ENCODE measurements at regions not wholly inside any gene's neighbourhood (a gene's known extent, or its start where the extent isn't known, plus 50 kb on each side); places are given as distances from the start of the nearest gene placed in this dataset.

DNA sequence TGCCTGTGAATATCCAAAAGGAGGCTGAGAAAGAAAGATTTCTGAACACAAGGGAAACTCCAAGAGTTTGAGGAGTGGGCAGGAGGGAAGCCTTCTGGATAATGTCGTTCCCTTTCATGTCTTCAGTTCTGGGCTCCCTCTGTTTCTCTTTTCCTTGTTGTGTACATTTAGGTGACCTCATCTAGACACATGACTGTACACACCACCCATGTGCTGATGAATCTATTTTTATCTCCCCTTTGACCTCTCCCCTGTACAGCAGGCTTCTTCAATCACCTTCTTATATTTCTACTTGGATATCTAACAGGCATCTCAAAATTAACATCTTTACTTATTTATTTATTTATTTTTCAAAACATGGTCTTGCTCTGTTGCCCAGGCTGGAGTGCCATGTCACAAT lies 363.1 kb downstream of the GATA3 start:
- H3K27me3 ChIP-seq (replicated peaks; ENCODE audit: insufficient read depth): no peaks in the 10 kb centered on the region
- no peak overlapping the region for H3K4me2 ChIP-seq (ENCODE audit: unreplicated experiment)
- DNase-seq: no peak
- H3K9ac ChIP-seq: no peak overlapping the region
- H3K4me3 ChIP-seq: no peak overlapping the region
- no peaks in the 10 kb centered on the region for H3K9me2 ChIP-seq (ENCODE audit: insufficient read depth)
- no peaks in the 10 kb centered on the region for H3K79me2 ChIP-seq (ENCODE audit: insufficient read depth)
- H3K36me3 ChIP-seq (ENCODE audit: low read depth): no peaks in the 10 kb centered on the region
- no peaks in the 10 kb centered on the region for H3F3A ChIP-seq (ENCODE audit: insufficient read depth)
- in situ Hi-C loops (cut with MboI): no loop called here
- H2AFZ ChIP-seq: no peak overlapping the region
- H3K9me3 ChIP-seq (ENCODE audit: low read depth): no peaks in the 10 kb centered on the region
- TF ChIP-seq EZH2phosphoT487 (IDR thresholded peaks at IDR 0.05; ENCODE audit: insufficient read depth, low read depth): no peak
- TF ChIP-seq EZH2 (IDR thresholded peaks at IDR 0.05; ENCODE audit: insufficient read depth, poor library complexity, severe bottlenecking): no peak
- H3K4me1 ChIP-seq (ENCODE audit: insufficient read depth): no peaks in the 10 kb centered on the region
- H4K20me1 ChIP-seq (ENCODE audit: insufficient read depth): no peaks in the 10 kb centered on the region
- H3K27ac ChIP-seq: no peak overlapping the region
- 25 to 27% methylated on average over 1 of the region's 1 CpG for WGBS, 2 experiments (ENCODE audit: low coverage in 1 of 2, low lambda C conversion rate in 2 of 2, missing lambda C conversion rate in 2 of 2)

DNA sequence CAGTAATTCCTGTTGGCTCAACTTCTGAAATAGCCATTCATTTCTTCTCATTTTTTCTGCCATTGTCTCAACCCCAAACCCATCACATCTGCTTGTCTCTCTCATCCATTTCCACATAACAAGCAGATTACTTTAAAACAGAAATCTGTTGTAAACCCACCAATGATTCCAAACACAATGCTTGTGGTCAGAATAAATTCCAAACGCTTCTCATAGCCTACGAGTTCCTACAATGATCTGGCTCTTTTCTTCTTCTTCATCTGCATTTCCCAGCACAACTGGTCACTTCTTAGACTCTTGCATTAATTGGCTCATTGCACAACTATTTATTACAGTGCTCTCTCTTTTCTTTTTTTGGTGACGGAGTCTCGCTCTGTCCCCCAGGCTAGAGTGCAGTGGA lies 364.1 kb downstream of the GATA3 start:
- Histone ChIP-seq H3K9me3 (ENCODE audit: low read depth) (no peaks in the 10 kb centered on the region), H3K36me3 (ENCODE audit: low read depth) (no peaks in the 10 kb centered on the region), H3F3A (ENCODE audit: insufficient read depth) (no peaks in the 10 kb centered on the region), H3K4me2 (ENCODE audit: unreplicated experiment) (no peak overlapping the region), H3K4me1 (ENCODE audit: insufficient read depth) (no peaks in the 10 kb centered on the region), H3K27ac (no peak overlapping the region), H3K9me2 (ENCODE audit: insufficient read depth) (no peaks in the 10 kb centered on the region), H3K4me3 (no peak overlapping the region), H2AFZ (no peak overlapping the region), H3K27me3 (replicated peaks; ENCODE audit: insufficient read depth) (no peaks in the 10 kb centered on the region), H4K20me1 (ENCODE audit: insufficient read depth) (no peaks in the 10 kb centered on the region), H3K79me2 (ENCODE audit: insufficient read depth) (no peaks in the 10 kb centered on the region), H3K9ac (no peak overlapping the region)
- WGBS, 2 experiments (ENCODE audit: low coverage in 1 of 2, low lambda C conversion rate in 2 of 2, missing lambda C conversion rate in 2 of 2): 39 to 52% methylated on average over 4 of the region's 4 CpGs
- in situ Hi-C loops (cut with MboI): no loop called here
- DNase-seq: peak; percentile 11
- no peak for TF ChIP-seq EZH2 (IDR thresholded peaks at IDR 0.05; ENCODE audit: insufficient read depth, poor library complexity, severe bottlenecking)
- no peak for TF ChIP-seq EZH2phosphoT487 (IDR thresholded peaks at IDR 0.05; ENCODE audit: insufficient read depth, low read depth)

DNA sequence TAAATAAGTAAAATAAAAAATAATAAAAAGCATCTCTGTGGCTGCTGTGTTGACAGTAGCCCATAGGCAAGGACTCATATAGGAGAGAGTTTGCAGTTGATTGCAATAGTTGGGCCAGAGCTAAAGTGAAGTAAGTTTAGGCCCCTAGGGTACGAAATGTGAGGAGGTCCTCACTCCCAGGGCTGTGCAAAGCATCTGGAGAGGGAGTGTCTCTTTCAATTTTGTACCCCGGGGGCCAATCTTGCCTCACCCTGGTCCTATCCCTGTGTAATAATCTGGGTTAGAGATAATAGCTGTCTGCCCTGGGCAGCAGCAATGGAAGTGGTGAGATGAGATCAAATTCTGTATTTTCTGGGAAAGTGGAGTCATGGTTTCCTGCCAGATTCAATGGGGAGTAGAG lies 365.7 kb downstream of the GATA3 start:
- Histone ChIP-seq H3K9me2 (ENCODE audit: insufficient read depth) (no peaks in the 10 kb centered on the region), H3K27ac (no peak overlapping the region), H3K79me2 (ENCODE audit: insufficient read depth) (no peaks in the 10 kb centered on the region), H4K20me1 (ENCODE audit: insufficient read depth) (no peaks in the 10 kb centered on the region), H2AFZ (no peak overlapping the region), H3K4me1 (ENCODE audit: insufficient read depth) (no peaks in the 10 kb centered on the region), H3K36me3 (ENCODE audit: low read depth) (no peaks in the 10 kb centered on the region), H3F3A (ENCODE audit: insufficient read depth) (no peaks in the 10 kb centered on the region), H3K9me3 (ENCODE audit: low read depth) (no peaks in the 10 kb centered on the region), H3K4me2 (ENCODE audit: unreplicated experiment) (no peak overlapping the region), H3K27me3 (replicated peaks; ENCODE audit: insufficient read depth) (no peaks in the 10 kb centered on the region), H3K9ac (no peak overlapping the region), H3K4me3 (no peak overlapping the region)
- in situ Hi-C loops (cut with MboI): no loop called here
- TF ChIP-seq EZH2phosphoT487 (IDR thresholded peaks at IDR 0.05; ENCODE audit: insufficient read depth, low read depth) (no peak), EZH2 (IDR thresholded peaks at IDR 0.05; ENCODE audit: insufficient read depth, poor library complexity, severe bottlenecking) (no peak)
- DNase-seq: no peak
- WGBS, 2 experiments (ENCODE audit: low coverage in 1 of 2, low lambda C conversion rate in 2 of 2, missing lambda C conversion rate in 2 of 2): 15 to 25% methylated on average over 2 of the region's 2 CpGs

DNA sequence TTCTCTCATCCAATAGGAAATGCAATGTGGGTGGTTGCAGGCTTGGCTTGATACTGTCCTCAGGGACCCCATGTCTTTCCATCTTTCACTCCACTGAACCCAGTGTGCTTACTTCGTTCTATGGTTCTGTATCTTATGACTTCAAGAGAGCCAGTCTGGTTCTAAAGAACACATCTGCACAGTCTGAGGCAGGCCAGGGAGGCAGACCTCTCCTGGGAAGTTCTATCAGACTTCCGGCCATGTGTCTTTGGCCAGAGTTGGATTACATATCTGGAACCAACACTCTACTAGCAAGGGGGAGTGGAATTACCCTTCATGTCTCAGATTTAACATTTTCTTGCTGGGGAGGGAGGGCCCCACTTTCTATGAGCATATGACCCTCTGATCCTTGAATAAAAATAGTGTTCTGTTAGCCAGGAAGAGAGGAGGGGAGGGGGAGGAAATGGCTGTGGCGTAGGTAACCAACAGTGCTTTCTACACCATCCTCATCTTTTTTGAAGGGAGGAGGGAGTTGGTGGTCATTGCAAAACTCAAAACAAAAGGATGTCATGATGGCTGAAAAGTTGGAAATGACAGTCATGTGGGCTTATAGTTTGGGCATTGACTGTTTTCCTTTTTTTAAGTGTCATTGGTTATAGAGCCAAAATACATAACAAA lies 370.2 kb downstream of the GATA3 start:
- DNase-seq: no peak
- H3K36me3 ChIP-seq (ENCODE audit: low read depth): no peaks in the 10 kb centered on the region
- H3K4me2 ChIP-seq (ENCODE audit: unreplicated experiment): no peak overlapping the region
- TF ChIP-seq EZH2 (IDR thresholded peaks at IDR 0.05; ENCODE audit: insufficient read depth, poor library complexity, severe bottlenecking) (no peak), EZH2phosphoT487 (IDR thresholded peaks at IDR 0.05; ENCODE audit: insufficient read depth, low read depth) (no peak)
- H3K9ac ChIP-seq: no peak overlapping the region
- H3K4me1 ChIP-seq (ENCODE audit: insufficient read depth): no peaks in the 10 kb centered on the region
- no peak overlapping the region for H2AFZ ChIP-seq
- H3K4me3 ChIP-seq: no peak overlapping the region
- H4K20me1 ChIP-seq (ENCODE audit: insufficient read depth): no peaks in the 10 kb centered on the region
- no peaks in the 10 kb centered on the region for H3K27me3 ChIP-seq (replicated peaks; ENCODE audit: insufficient read depth)
- H3K27ac ChIP-seq: no peak overlapping the region
- H3K79me2 ChIP-seq (ENCODE audit: insufficient read depth): no peaks in the 10 kb centered on the region
- 35 to 38% methylated on average over 3 of the region's 3 CpGs for WGBS, 2 experiments (ENCODE audit: low coverage in 1 of 2, low lambda C conversion rate in 2 of 2, missing lambda C conversion rate in 2 of 2)
- no peaks in the 10 kb centered on the region for H3K9me3 ChIP-seq (ENCODE audit: low read depth)
- in situ Hi-C loops (cut with MboI): no loop called here
- no peaks in the 10 kb centered on the region for H3K9me2 ChIP-seq (ENCODE audit: insufficient read depth)
- H3F3A ChIP-seq (ENCODE audit: insufficient read depth): no peaks in the 10 kb centered on the region

DNA sequence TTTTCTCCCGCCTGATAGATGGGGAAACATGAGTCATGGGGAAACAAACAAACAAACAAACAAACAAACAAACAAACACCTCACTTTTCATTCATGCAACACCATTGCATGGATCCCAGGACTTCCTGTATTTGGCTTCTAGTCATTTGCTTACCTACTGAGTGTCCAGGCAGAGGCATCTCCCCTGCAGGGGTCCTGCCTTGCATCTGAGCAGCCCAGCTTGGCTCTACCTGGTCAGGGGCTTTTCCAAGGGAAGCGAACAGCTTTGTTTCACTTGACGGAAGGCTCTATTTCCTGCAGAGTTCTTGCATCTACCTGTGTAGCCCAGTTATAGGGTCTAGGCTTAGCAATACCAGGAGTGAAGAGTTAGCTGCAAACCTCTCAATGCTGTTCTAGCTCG lies 374.2 kb downstream of the GATA3 start:
- Histone ChIP-seq H3K27ac (no peak overlapping the region), H3K9me2 (ENCODE audit: insufficient read depth) (no peaks in the 10 kb centered on the region), H3K4me3 (no peak overlapping the region), H3K79me2 (ENCODE audit: insufficient read depth) (no peaks in the 10 kb centered on the region), H3F3A (ENCODE audit: insufficient read depth) (no peaks in the 10 kb centered on the region), H3K27me3 (replicated peaks; ENCODE audit: insufficient read depth) (no peaks in the 10 kb centered on the region), H3K36me3 (ENCODE audit: low read depth) (no peaks in the 10 kb centered on the region), H3K4me2 (ENCODE audit: unreplicated experiment) (no peak overlapping the region), H3K9ac (no peak overlapping the region), H3K9me3 (ENCODE audit: low read depth) (no peaks in the 10 kb centered on the region), H4K20me1 (ENCODE audit: insufficient read depth) (no peaks in the 10 kb centered on the region), H2AFZ (no peak overlapping the region), H3K4me1 (ENCODE audit: insufficient read depth) (no peaks in the 10 kb centered on the region)
- DNase-seq: no peak
- in situ Hi-C loops (cut with MboI): no loop called here
- no peak for TF ChIP-seq EZH2phosphoT487 (IDR thresholded peaks at IDR 0.05; ENCODE audit: insufficient read depth, low read depth)
- no peak for TF ChIP-seq EZH2 (IDR thresholded peaks at IDR 0.05; ENCODE audit: insufficient read depth, poor library complexity, severe bottlenecking)
- WGBS, 2 experiments (ENCODE audit: low coverage in 1 of 2, low lambda C conversion rate in 2 of 2, missing lambda C conversion rate in 2 of 2): 49 to 53% methylated on average over 4 of the region's 4 CpGs
